HG03378 (cell line): ENCODE measurements at regions not wholly inside any gene's neighbourhood (a gene's known extent, or its start where the extent isn't known, plus 50 kb on each side); places are given as distances from the start of the nearest gene placed in this dataset.
"Not testable (repeated sequence)": the region's sequence is repeated elsewhere in the genome, so short reads cannot be mapped to it uniquely, and the experiment has no call there.

ENCODE experiments used
- ATAC-seq: cut with Tn5 transposase; IDR thresholded peaks from one replicate; pipeline ENCODE4 v1.9.1; 2021; ENCODE audit warnings: mild to moderate bottlenecking, moderate library complexity; ENCODE audit not compliant: unreplicated experiment

DNA sequence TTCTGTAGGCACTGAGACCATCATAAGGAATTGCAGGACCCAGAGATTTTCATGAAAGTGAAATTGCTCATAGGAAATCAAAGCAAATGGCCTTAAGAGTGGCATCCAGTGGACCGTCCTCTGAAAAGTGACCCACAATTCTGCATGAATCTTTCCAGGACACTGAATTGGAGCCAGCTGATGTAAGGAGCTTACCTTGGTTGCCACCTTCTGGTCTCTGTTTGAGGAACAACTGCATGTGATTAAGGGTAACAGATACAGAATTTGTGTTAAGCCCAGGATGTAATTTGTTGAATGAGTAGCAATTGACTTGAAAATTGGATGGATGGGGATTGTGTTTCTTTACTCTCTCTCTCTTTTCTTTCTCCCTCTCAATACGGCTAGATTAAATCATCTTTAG, 49.9 kb upstream of the GAS1 start:
- ATAC-seq, result no peak

DNA sequence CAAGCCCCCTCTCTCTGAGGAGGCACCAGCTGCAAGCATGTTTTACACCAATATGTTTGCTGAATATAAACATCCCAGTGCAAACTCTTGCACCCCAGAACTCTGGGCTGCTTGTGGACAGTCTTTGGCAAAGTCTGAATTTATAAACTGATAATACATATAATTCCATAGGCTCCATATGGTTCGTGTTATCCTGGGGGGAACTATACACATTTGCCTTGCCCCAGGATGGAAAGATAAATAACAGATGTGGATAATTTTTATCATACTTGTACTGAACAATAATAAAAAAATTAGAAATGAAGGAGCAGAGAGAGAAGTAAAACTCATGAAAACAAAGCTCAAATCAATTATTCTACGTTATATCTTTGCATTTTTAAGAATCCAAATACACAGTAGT, 50.6 kb upstream of the GAS1 start:
- ATAC-seq, result no peak

DNA sequence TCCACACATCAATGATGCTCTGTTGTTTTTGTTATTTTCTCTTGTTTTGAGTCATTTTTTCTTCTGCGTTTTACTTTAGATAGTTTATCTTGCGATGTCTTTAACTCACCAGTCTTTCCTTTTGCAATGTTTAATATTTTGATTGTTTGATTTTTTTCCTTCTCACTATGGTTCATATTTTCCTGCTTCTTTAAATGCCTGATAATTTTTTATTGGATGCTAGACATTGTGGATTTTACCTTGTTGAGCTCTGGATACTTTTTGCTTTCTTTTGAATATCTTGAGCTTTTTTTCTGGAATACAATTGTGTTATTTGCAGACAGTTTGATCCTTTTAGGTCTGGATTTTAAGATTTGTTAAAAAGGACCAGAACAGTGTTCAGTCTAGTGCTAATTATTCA, 55.2 kb upstream of the GAS1 start:
- no peak for ATAC-seq

GRCh38 chr9:87004016-87004415, 56.7 kb upstream of the GAS1 start:
- no peak for ATAC-seq

DNA sequence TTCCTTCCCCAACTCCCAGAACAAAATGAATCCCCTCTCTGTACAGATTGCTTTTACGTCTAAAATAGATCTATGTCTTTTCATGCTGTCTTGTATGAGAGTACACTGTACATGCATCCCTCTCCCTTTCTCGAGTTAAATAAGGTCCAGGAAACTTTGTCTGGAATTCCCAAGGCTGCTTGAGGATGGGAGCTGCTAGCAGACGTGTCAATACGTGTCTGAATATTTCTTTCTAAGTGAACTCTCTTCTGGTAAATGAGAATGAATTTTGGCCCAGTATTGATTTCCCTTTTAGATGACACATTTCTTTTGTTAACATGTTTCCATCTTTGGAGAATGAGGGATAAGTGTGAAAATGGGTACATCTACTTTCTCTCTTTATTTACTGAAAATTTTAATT, 59.6 kb upstream of the GAS1 start:
- ATAC-seq, result no peak

GRCh38 chr9:87007711-87008366, 60.5 kb upstream of the GAS1 start:
- no peak for ATAC-seq

- ATAC-seq, result no peak
Measured at GRCh38 chr9:87008667-87009066, 61.4 kb upstream of the GAS1 start.

DNA sequence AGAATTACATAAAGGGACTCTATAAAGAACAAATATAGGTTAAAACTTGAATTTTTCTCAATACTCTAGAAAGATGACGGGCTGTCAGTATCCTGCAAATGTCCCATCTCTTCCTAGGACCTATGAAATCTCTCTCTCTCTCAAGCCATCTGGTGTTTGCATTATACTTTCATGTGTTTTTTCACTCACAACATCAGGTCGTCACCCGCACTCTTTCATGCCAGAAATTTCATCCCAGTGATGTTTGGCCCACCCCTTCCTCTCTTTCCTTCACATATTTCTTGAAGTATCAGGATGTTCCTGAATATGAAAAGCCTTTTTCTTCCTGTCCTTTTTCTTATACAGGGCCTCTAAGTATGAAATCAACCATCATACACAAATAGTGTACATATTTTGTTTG, 63.3 kb upstream of the GAS1 start:
- ATAC-seq, result no peak

GRCh38 chr9:87011551-87011950, 64.2 kb upstream of the GAS1 start:
- ATAC-seq, result no peak

DNA sequence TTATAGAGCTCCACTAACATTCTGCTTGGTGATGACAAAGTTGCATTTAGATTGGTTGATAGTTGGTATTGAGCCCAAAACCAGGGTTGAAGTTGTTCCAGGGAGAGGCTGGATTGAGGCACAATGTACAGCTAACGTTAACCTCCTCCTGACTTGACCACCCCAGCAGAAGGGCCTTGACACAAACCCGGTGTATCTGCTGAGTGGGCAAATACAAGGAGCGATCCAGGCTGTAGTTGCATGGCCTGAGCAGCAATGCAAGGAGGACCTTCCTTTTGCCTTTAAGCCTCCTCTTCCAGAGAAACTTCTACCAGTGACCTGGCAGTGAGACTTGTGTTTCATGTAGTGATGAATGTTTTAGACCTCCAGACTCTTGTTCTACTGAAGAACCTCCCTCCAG, 66.2 kb upstream of the GAS1 start:
- no peak for ATAC-seq

DNA sequence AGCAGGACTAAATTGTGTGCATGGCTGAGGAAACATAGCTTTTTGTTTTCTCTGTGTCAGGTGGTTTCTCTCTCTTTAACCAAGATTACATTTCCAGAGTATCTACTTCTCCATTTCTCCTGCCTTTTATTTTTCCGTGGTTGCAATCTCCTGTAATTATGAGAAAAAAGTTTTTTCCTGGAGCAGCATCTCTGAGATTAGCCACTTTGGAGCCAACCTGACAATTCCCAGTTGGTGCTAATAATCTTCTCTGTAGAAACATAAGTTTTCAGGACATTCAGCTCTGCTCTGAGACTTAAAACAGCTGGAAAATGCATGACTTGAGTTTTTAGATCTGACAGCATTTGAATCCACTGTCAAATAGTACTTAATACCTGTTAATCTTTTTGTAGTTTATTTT, 67.1 kb upstream of the GAS1 start:
- no peak for ATAC-seq

DNA sequence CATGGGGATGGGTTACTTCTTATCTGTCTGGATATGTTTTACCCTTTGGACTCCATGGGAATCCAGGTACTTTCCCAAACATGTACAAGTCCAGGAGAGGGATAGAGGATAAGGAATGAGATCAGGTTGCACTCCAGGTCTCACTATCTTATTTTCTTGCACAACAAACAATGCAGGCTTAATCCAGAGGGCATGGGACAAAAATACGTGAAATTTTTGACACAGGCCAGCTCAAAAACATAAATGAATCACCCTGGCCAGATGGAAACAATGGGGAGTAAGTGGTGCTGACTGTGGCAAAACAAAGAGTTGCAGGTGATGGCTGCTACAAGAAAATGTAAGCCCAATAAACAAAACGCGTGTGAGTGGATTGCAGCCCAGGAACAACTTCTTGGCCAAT, 69.4 kb upstream of the GAS1 start:
- ATAC-seq, result no peak

DNA sequence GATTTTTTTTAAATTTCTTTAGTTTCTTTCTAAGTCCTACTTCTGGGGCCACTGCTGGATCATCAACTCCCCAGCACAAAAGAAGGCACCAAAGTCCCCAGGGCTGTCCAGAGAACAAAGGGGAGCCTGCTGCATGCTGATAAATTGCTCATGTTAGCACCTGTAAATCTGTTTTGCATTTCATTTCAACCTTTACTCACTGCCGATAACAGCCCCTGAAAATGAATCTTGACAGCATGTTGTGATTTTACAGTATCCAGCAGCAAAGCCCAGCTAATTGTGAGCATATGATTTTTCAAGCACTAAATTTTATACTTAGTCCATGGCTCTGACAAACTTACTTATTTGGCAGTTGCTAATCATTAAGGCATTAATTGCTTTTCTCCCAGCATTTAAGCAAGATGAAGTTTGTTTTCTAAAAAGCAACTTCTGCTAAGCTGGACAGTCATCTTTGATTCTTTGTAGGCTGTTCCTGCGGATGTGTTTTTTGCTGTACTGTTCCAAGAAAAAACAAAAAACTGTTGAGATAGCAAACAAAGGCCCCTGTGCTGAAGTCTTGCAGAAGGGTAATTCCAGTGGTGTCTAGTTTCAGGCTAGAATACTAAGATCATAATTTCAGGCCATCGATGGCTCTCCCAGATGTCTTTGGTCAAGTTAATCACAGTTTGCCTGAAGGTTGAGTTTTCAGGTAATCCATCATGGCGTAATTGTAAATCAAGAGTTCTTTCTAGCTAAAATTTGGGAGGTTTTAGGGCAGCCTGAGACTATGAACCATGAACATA, 73.1 kb upstream of the GAS1 start:
- no peak for ATAC-seq

- ATAC-seq, result no peak
Measured at GRCh38 chr9:87022178-87022577, 74.9 kb upstream of the GAS1 start.

DNA sequence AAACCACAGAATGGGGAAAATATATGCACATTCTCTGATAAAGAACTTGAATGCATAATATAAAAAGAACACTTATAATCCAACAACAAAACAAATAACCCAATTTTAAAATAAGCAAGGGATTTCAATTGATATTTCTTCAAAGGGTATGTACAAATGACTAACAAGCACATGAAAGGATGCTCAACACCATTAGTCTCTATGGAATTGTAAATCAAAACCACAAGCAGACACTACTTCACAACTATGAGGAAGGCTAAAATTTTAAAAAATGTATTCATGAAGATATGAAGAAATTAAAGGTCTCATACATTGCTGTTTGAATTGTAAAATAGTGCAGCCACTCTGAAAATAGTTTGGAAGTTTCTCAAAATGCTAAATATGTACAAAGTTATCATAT, 78.9 kb upstream of the GAS1 start:
- no peak for ATAC-seq

GRCh38 chr9:87028836-87029235, 81.5 kb upstream of the GAS1 start:
- ATAC-seq, result not testable (repeated sequence)

GRCh38 chr9:87029905-87030304, 82.6 kb upstream of the GAS1 start:
- ATAC-seq, result no peak

DNA sequence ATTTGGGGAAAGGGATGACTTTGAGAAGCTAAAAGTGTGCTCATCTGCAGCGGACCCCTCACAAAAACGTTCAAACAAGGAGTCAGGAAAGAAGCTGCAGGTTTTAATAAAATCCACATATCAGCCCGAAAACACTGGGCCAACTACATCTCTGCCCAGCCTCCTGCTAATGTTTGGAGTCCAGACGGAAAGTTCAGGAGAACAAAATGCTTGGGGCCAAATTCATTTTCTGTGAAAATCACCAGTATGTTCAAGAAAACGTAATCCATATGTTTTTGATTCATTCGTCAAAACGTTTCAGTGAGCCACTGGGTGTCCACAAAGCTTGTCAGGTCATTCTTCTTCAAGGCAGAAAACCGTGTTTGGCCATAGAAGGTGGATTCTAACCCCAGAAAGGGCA, 87.5 kb upstream of the GAS1 start:
- no peak for ATAC-seq

- no peak for ATAC-seq
Measured at GRCh38 chr9:87035879-87036278, 88.6 kb upstream of the GAS1 start.

DNA sequence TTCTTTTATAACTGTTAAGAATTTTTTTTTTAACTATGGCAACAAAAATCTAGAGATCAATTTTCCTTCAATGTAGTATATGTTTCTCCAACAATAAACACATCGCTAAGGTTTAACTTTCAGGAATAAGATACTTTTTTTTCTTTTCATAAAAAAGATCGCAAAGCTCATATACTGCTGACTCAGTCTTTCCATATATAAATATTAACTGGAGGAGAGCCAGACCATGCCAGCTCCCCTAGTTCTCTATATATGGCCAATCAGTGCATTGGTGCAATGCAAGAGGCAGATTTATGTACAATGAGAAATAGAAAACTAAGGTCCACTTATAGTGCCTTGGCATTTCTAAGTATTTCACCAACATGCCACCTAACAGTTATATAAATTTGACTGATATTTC, 89.2 kb upstream of the GAS1 start:
- no peak for ATAC-seq

GRCh38 chr9:87039809-87040392, 92.6 kb upstream of the GAS1 start:
- no peak for ATAC-seq

DNA sequence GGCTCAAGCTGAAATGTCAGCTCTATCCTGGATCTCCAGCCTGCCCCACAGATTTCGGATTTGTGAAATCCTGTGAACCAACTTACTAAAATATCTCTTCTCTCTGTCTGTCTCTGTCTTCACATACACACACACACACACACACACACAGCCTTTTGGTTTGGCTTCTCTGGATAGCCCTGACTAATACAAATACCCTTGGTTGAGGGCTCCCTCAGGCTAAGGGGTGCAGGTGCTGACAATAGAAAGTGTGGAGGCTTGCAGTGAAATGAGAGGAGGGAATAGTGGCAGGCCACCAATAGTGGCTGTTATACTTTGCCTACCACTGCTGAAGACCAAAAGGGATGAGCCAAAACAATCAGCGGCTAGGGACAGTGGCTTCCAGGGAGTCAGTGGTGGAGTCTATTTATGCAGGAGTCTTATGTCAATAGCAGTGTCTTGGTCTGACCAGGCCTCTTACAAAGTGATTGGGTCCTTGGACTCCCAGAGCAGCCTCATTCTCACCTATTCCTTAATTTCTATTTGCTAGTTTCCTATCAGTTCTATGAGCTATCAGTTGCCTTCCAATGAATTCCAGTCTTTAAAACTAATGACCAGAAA, 93.2 kb upstream of the GAS1 start:
- no peak for ATAC-seq
